B cell (primary cell): ENCODE measurements at regions not wholly inside any gene's neighbourhood (a gene's known extent, or its start where the extent isn't known, plus 50 kb on each side); places are given as distances from the start of the nearest gene placed in this dataset.

ENCODE experiments used
- ATAC-seq: fragments of 200-7000 bp; cut with Tn5 transposase; one replicate; pipeline ENCODE4 v1.10.0; 2021; ENCODE audit warnings: low read depth, mild to moderate bottlenecking, moderate number of reproducible peaks, moderate library complexity
- CTCF ChIA-PET: fragments of 350-600 bp; sonication (Branson Sonifier 250); formaldehyde crosslinking; loops from one replicate; lab custom pipeline; 2021; ENCODE audit warnings: antibody characterized with exemption, inconsistent platforms; lab: Charles Lee
- POLR2A ChIA-PET: fragments of 350-600 bp; sonication (Branson Sonifier 250); formaldehyde crosslinking; loops from one replicate; lab custom pipeline; 2021; ENCODE audit warnings: antibody characterized with exemption; lab: Charles Lee
- DNase-seq: peaks from one replicate; pipeline ENCODE4 v3.0.0; 2013
- H2AFZ ChIP-seq: 2 replicates; pipeline ENCODE4 v1.6.1; 2012; ENCODE audit warnings: mild to moderate bottlenecking, low read depth, low read length; ENCODE audit not compliant: insufficient read depth, poor library complexity, severe bottlenecking
- H3K27ac ChIP-seq, 2 donors: 1 replicate in 1 of 2; 2 replicates in 1 of 2; pipeline ENCODE4 v1.5.1; 2012 to 2013; ENCODE audit warnings: low read length in 2 of 2, mild to moderate bottlenecking in 2 of 2, moderate library complexity in 1 of 2
- H3K27me3 ChIP-seq, 4 experiments: fragments of 200-600 bp in 1 of 4; sonication (generic) in 1 of 4; replicated peaks in 1 of 4; 1 replicate in 2 of 4; 2 replicates in 2 of 4; pipeline versions ENCODE4 v1.6.1 to v1.7.0; 2013 to 2016; ENCODE audit warnings: low read length in 3 of 4, mild to moderate bottlenecking in 2 of 4, mixed read lengths in 1 of 4, moderate library complexity in 1 of 4; ENCODE audit not compliant: insufficient read depth in 4 of 4, control insufficient read depth in 3 of 4; ENCODE audit errors: control extremely low read depth in 1 of 4
- H3K36me3 ChIP-seq, 2 experiments: replicated peaks in 1 of 2; 1 replicate in 1 of 2; 2 replicates in 1 of 2; pipeline versions ENCODE4 v1.6.1 to v1.7.1; 2013; ENCODE audit warnings: low read length in 1 of 2; ENCODE audit not compliant: insufficient read depth in 2 of 2, control insufficient read depth in 1 of 2; ENCODE audit errors: control extremely low read depth in 1 of 2, extremely low read depth in 1 of 2
- H3K4me1 ChIP-seq, 2 donors: fragments of 200-600 bp in 1 of 2; sonication (generic) in 1 of 2; 1 replicate in 1 of 2; 2 replicates in 1 of 2; pipeline versions ENCODE4 v1.5.1 to v1.6.1; 2013 to 2017; ENCODE audit warnings: low read length in 2 of 2; ENCODE audit not compliant: control insufficient read depth in 2 of 2, insufficient read depth in 2 of 2
- H3K4me2 ChIP-seq: replicated peaks from 2 replicates; pipeline ENCODE3; 2012; ENCODE audit warnings: mild to moderate bottlenecking, low read depth, low read length; ENCODE audit not compliant: poor library complexity, severe bottlenecking
- H3K4me3 ChIP-seq, 5 experiments: fragments of 200-600 bp in 1 of 5; sonication (generic) in 1 of 5; 1 replicate in 3 of 5; 2 replicates in 2 of 5; pipeline versions ENCODE4 v1.5.1 to v1.7.0; 2011 to 2016; ENCODE audit warnings: low read length in 4 of 5, mild to moderate bottlenecking in 4 of 5, low read depth in 2 of 5, control low read depth in 1 of 5, moderate library complexity in 1 of 5; ENCODE audit not compliant: insufficient read depth in 1 of 5; ENCODE audit errors: control extremely low read depth in 1 of 5, extremely low read depth in 1 of 5
- H3K79me2 ChIP-seq: fragments of 200-600 bp; sonication (generic); one replicate; pipeline ENCODE4 v1.6.0; 2016; ENCODE audit warnings: low read length; ENCODE audit not compliant: control insufficient read depth, insufficient read depth
- H3K9ac ChIP-seq: fragments of 200-600 bp; sonication (generic); 2 replicates; pipeline ENCODE4 v1.6.1; 2017; ENCODE audit warnings: mild to moderate bottlenecking, low read length, moderate library complexity
- H3K9me3 ChIP-seq, 3 donors: one replicate each; pipeline versions ENCODE4 v1.6.1 to v1.7.1; 2013; ENCODE audit warnings: low read length in 2 of 3; ENCODE audit not compliant: control insufficient read depth in 2 of 3, insufficient read depth in 1 of 3; ENCODE audit errors: control extremely low read depth in 1 of 3
- H4K20me1 ChIP-seq: 2 replicates; pipeline ENCODE4 v1.6.0; 2012; ENCODE audit warnings: mild to moderate bottlenecking, low read length; ENCODE audit not compliant: insufficient read depth, control insufficient read depth, poor library complexity, severe bottlenecking
- H3K27ac Mint-ChIP-seq: one replicate; pipeline ENCODE4 v1.8.0; 2021; ENCODE audit warnings: mixed read lengths
- H3K27me3 Mint-ChIP-seq: one replicate; pipeline ENCODE4 v1.8.0; 2021; ENCODE audit warnings: mixed read lengths
- H3K4me1 Mint-ChIP-seq: one replicate; pipeline ENCODE4 v1.8.0; 2021; ENCODE audit warnings: mixed read lengths
- H3K4me3 Mint-ChIP-seq: one replicate; pipeline ENCODE4 v1.8.0; 2021; ENCODE audit warnings: mixed read lengths
- H3K9me3 Mint-ChIP-seq: one replicate; pipeline ENCODE4 v1.8.0; 2022; ENCODE audit warnings: mixed read lengths; ENCODE audit not compliant: insufficient read depth
- CTCF ChIP-seq: fragments of 200-600 bp; IDR thresholded peaks from one replicate; pipeline ENCODE4 v1.8.0; 2022; ENCODE audit warnings: antibody characterized with exemption, mild to moderate bottlenecking
- EZH2 ChIP-seq: IDR thresholded peaks from 2 replicates; pipeline ENCODE4 v1.6.1; 2012; ENCODE audit warnings: borderline replicate concordance, low read depth, mild to moderate bottlenecking, moderate library complexity, low read length; ENCODE audit not compliant: insufficient read depth, poor library complexity, severe bottlenecking
- WGBS: methylation state at CpG from one replicate; pipeline ENCODE4 v1.1.5; 2013; ENCODE audit warnings: missing lambda C conversion rate; ENCODE audit not compliant: insufficient coverage; 5-methylcytosine and 5-hydroxymethylcytosine counted together
- intact Hi-C: fragments of 100-400 bp; cut with micrococcal nuclease; formaldehyde crosslinking; loops from one replicate; pipeline ENCODE4 v1.10.0; 2022

GRCh38 chrX:20906571-20906970, 467.6 kb upstream of the CNKSR2 start:
- no peak for TF ChIP-seq EZH2
- TF ChIP-seq CTCF = no peak
- no peak overlapping the region for H3K9ac ChIP-seq
- H2AFZ ChIP-seq = no peak overlapping the region
- ChIA-PET POLR2A (no interaction called here), CTCF (no interaction called here)
- H3K27me3 Mint-ChIP-seq = no peaks in the 10 kb centered on the region
- no peak overlapping the region for H3K4me2 ChIP-seq
- ATAC-seq (no peak), DNase-seq (no peak)
- H3K4me1 ChIP-seq = no peaks in the 10 kb centered on the region
- no peak overlapping the region for H3K27ac ChIP-seq
- H3K27me3 ChIP-seq = no peaks in the 10 kb centered on the region
- H3K27ac Mint-ChIP-seq = no peak overlapping the region
- H4K20me1 ChIP-seq = no peaks in the 10 kb centered on the region
- H3K79me2 ChIP-seq = no peaks in the 10 kb centered on the region
- H3K4me3 ChIP-seq = no peak overlapping the region
- no peaks in the 10 kb centered on the region for H3K36me3 ChIP-seq
- no peak overlapping the region for H3K4me3 Mint-ChIP-seq
- no peaks in the 10 kb centered on the region for H3K9me3 Mint-ChIP-seq
- H3K9me3 ChIP-seq = no peaks in the 10 kb centered on the region
- H3K4me1 Mint-ChIP-seq = no peaks in the 10 kb centered on the region
- intact Hi-C loops = no loop called here

GRCh38 chrX:20884565-20884964, 489.7 kb upstream of the CNKSR2 start:
- Histone ChIP-seq H3K4me2 (no peak overlapping the region), H3K4me3 (no peak overlapping the region), H3K4me1 (no peaks in the 10 kb centered on the region), H3K27ac (no peak overlapping the region), H3K9me3 (no peaks in the 10 kb centered on the region), H3K79me2 (no peaks in the 10 kb centered on the region), H4K20me1 (no peaks in the 10 kb centered on the region), H2AFZ (no peak overlapping the region), H3K9ac (no peak overlapping the region), H3K36me3 (no peaks in the 10 kb centered on the region), H3K27me3 (no peaks in the 10 kb centered on the region)
- no peaks in the 10 kb centered on the region for H3K4me1 Mint-ChIP-seq
- ChIA-PET POLR2A (no interaction called here), CTCF (no interaction called here)
- no peak for TF ChIP-seq CTCF
- H3K27me3 Mint-ChIP-seq = no peaks in the 10 kb centered on the region
- WGBS = 67% methylated on average over 1 of the region's 3 CpGs
- H3K4me3 Mint-ChIP-seq = no peak overlapping the region
- H3K9me3 Mint-ChIP-seq = no peaks in the 10 kb centered on the region
- ATAC-seq (no peak), DNase-seq (no peak)
- intact Hi-C loops = no loop called here
- H3K27ac Mint-ChIP-seq = no peak overlapping the region
